NCI-H2081 (cell line): ENCODE measurements at regions not wholly inside any gene's neighbourhood (a gene's known extent, or its start where the extent isn't known, plus 50 kb on each side); places are given as distances from the start of the nearest gene placed in this dataset.
A peak's percentile ranks its signal among the peaks of the same experiment; 100 is the strongest.

ENCODE experiments used
- DNase-seq, 2 experiments: peaks; one replicate each; lab custom pipeline; 2025; lab: John Stamatoyannopoulos, UW

- DNase-seq = no peak
These were observed 228.0 kb downstream of the ETAA1 start for GRCh38 chr2:67625178-67625577.

- DNase-seq = no peak
These were observed 228.8 kb downstream of the ETAA1 start for GRCh38 chr2:67625690-67626475.

- no peak for DNase-seq
These were observed 229.5 kb downstream of the ETAA1 start for GRCh38 chr2:67626656-67627055.

- DNase-seq = no peak
These were observed 230.5 kb downstream of the ETAA1 start for GRCh38 chr2:67627456-67628207.

- no peak for DNase-seq
These were observed 231.8 kb downstream of the ETAA1 start for GRCh38 chr2:67628892-67629291.

- DNase-seq = no peak
These were observed 234.3 kb downstream of the ETAA1 start for GRCh38 chr2:67631483-67631882.

GRCh38 chr2:67633212-67633856 lies 236.2 kb downstream of the ETAA1 start:
- no peak for DNase-seq

- no peak for DNase-seq
These were observed 241.0 kb downstream of the ETAA1 start for GRCh38 chr2:67638146-67638545.

GRCh38 chr2:67641312-67642045 lies 244.3 kb downstream of the ETAA1 start:
- no peak for DNase-seq

- DNase-seq = peak in 1 of 2 experiments; percentile 4
These were observed 244.9 kb downstream of the ETAA1 start for GRCh38 chr2:67642046-67642382.

- no peak for DNase-seq
These were observed 245.8 kb downstream of the ETAA1 start for GRCh38 chr2:67642961-67643360.

- no peak for DNase-seq
These were observed 248.4 kb downstream of the ETAA1 start for GRCh38 chr2:67645280-67646138.

GRCh38 chr2:67646714-67647333 lies 249.7 kb downstream of the ETAA1 start:
- DNase-seq = no peak

- peak; percentile 8 to 64 for DNase-seq
These were observed 252.5 kb downstream of the ETAA1 start for GRCh38 chr2:67649331-67650261.

- DNase-seq = peak in 1 of 2 experiments; percentile 1
These were observed 253.4 kb downstream of the ETAA1 start for GRCh38 chr2:67650291-67651133.

- no peak for DNase-seq
These were observed 254.4 kb downstream of the ETAA1 start for GRCh38 chr2:67651565-67651964.

GRCh38 chr2:67652679-67653078 lies 255.5 kb downstream of the ETAA1 start:
- DNase-seq = no peak

GRCh38 chr2:67656875-67657274 lies 259.7 kb downstream of the ETAA1 start:
- no peak for DNase-seq

- no peak for DNase-seq
These were observed 261.7 kb downstream of the ETAA1 start for GRCh38 chr2:67658820-67659219.
